Astrocyte (in vitro differentiated cells and primary cell): ENCODE measurements at regions not wholly inside any gene's neighbourhood (a gene's known extent, or its start where the extent isn't known, plus 50 kb on each side); places are given as distances from the start of the nearest gene placed in this dataset.
"Not testable (repeated sequence)": the region's sequence is repeated elsewhere in the genome, so short reads cannot be mapped to it uniquely, and the experiment has no call there.

Experiments
- DNase-seq: peaks from one replicate; pipeline ENCODE4 v3.0.0-alpha.2; 2010; ENCODE audit warnings: low read depth
- FAIRE-seq: peaks from 2 replicates; lab custom pipeline; 2011; peaks lifted over from hg19 to GRCh38; lab: Jason Lieb, UNC
- H2AFZ ChIP-seq: 2 replicates; pipeline ENCODE4 v1.6.0; 2012; ENCODE audit warnings: low read depth, low read length, inconsistent platforms
- H3K27ac ChIP-seq: 2 replicates; pipeline ENCODE4 v1.5.1; 2011; ENCODE audit warnings: low read depth, low read length, inconsistent platforms
- H3K27me3 ChIP-seq: 2 replicates; pipeline ENCODE4 v1.6.0; 2011; ENCODE audit warnings: low read length, inconsistent platforms; ENCODE audit not compliant: insufficient read depth
- H3K36me3 ChIP-seq: 2 replicates; pipeline ENCODE4 v1.5.1; 2011; ENCODE audit warnings: low read length, inconsistent platforms; ENCODE audit not compliant: insufficient read depth
- H3K4me1 ChIP-seq: 2 replicates; pipeline ENCODE4 v1.5.1; 2011; ENCODE audit warnings: low read length, inconsistent platforms; ENCODE audit not compliant: insufficient read depth
- H3K4me2 ChIP-seq: 2 replicates; pipeline ENCODE4 v1.6.0; 2012; ENCODE audit warnings: low read length, inconsistent platforms
- H3K4me3 ChIP-seq: 2 replicates; pipeline ENCODE4 v1.5.1; 2011; ENCODE audit warnings: low read depth, mild to moderate bottlenecking, low read length, inconsistent platforms; ENCODE audit not compliant: insufficient read depth
- H3K79me2 ChIP-seq: 2 replicates; pipeline ENCODE4 v1.6.0; 2012; ENCODE audit warnings: mild to moderate bottlenecking, low read length, inconsistent platforms; ENCODE audit not compliant: insufficient read depth
- H3K9ac ChIP-seq: 2 replicates; pipeline ENCODE4 v1.6.0; 2012; ENCODE audit warnings: mild to moderate bottlenecking, low read length, inconsistent platforms
- H3K9me3 ChIP-seq: 2 replicates; pipeline ENCODE4 v1.5.1; 2012; ENCODE audit warnings: low read depth, mild to moderate bottlenecking, low read length, inconsistent platforms; ENCODE audit not compliant: insufficient read depth
- H4K20me1 ChIP-seq: 2 replicates; pipeline ENCODE4 v1.6.0; 2012; ENCODE audit warnings: low read length, inconsistent platforms; ENCODE audit not compliant: insufficient read depth
- H3K27ac Mint-ChIP-seq: one replicate; pipeline ENCODE4 v1.8.0; 2021; ENCODE audit warnings: mild to moderate bottlenecking, mixed read lengths; ENCODE audit not compliant: unreplicated experiment
- H3K27me3 Mint-ChIP-seq: one replicate; pipeline ENCODE4 v1.8.0; 2021; ENCODE audit warnings: low read depth, mixed read lengths; ENCODE audit not compliant: unreplicated experiment
- H3K36me3 Mint-ChIP-seq: one replicate; pipeline ENCODE4 v1.8.0; 2021; ENCODE audit warnings: low read depth, mixed read lengths; ENCODE audit not compliant: unreplicated experiment
- H3K4me1 Mint-ChIP-seq: one replicate; pipeline ENCODE4 v1.8.0; 2021; ENCODE audit warnings: low read depth, mixed read lengths; ENCODE audit not compliant: unreplicated experiment
- H3K4me3 Mint-ChIP-seq: one replicate; pipeline ENCODE4 v1.8.0; 2021; ENCODE audit warnings: mild to moderate bottlenecking, moderate library complexity, mixed read lengths; ENCODE audit not compliant: unreplicated experiment
- H3K9me3 Mint-ChIP-seq: one replicate; pipeline ENCODE4 v1.8.0; 2021; ENCODE audit warnings: mild to moderate bottlenecking, mixed read lengths; ENCODE audit not compliant: unreplicated experiment
- CTCF ChIP-seq: IDR thresholded peaks from 2 replicates; pipeline ENCODE4 v1.5.1; 2011; ENCODE audit warnings: low read depth, mild to moderate bottlenecking, inconsistent platforms, low read length, moderate library complexity; ENCODE audit not compliant: insufficient read depth
- EZH2 ChIP-seq: IDR thresholded peaks from 2 replicates; pipeline ENCODE4 v1.6.1; 2012; ENCODE audit warnings: mild to moderate bottlenecking, low read length, inconsistent platforms; ENCODE audit not compliant: insufficient read depth

GRCh38 chr2:167558272-167558991, 670.2 kb downstream of the XIRP2 start:
- not testable (repeated sequence) for H3K9me3 ChIP-seq, DNase-seq, H3K27ac Mint-ChIP-seq, H3K79me2 ChIP-seq, H3K36me3 Mint-ChIP-seq, H2AFZ ChIP-seq, H3K4me1 ChIP-seq, FAIRE-seq, H4K20me1 ChIP-seq, H3K4me1 Mint-ChIP-seq, H3K9ac ChIP-seq, H3K27me3 ChIP-seq, H3K27ac ChIP-seq, H3K36me3 ChIP-seq, H3K27me3 Mint-ChIP-seq, H3K4me3 Mint-ChIP-seq, H3K4me3 ChIP-seq, H3K4me2 ChIP-seq
- H3K9me3 Mint-ChIP-seq = peaks cover 13% of the 10 kb centered on the region

GRCh38 chr2:167555098-167555720, 666.9 kb downstream of the XIRP2 start:
- H3K27me3 ChIP-seq = no peaks in the 10 kb centered on the region
- FAIRE-seq (no peak), DNase-seq (no peak)
- Mint-ChIP-seq H3K4me3 (no peak overlapping the region), H3K36me3 (peaks cover 7% of the 10 kb centered on the region), H3K27ac (no peak overlapping the region), H3K4me1 (no peaks in the 10 kb centered on the region), H3K9me3 (peaks cover 9% of the 10 kb centered on the region), H3K27me3 (no peaks in the 10 kb centered on the region)
- TF ChIP-seq CTCF (no peak), EZH2 (no peak)
- no peaks in the 10 kb centered on the region for H3K9me3 ChIP-seq
- H3K27ac ChIP-seq = no peak overlapping the region
- no peaks in the 10 kb centered on the region for H3K36me3 ChIP-seq
- no peak overlapping the region for H3K4me3 ChIP-seq
- H4K20me1 ChIP-seq = no peaks in the 10 kb centered on the region
- no peak overlapping the region for H2AFZ ChIP-seq
- no peaks in the 10 kb centered on the region for H3K4me1 ChIP-seq
- H3K9ac ChIP-seq = no peak overlapping the region
- no peaks in the 10 kb centered on the region for H3K79me2 ChIP-seq
- H3K4me2 ChIP-seq = no peak overlapping the region

GRCh38 chr2:167553635-167554034, 665.4 kb downstream of the XIRP2 start:
- no peak for FAIRE-seq
- Histone ChIP-seq H3K4me3 (no peak overlapping the region), H4K20me1 (no peaks in the 10 kb centered on the region)

More at GRCh38 chr2:167553635-167554034, 665.4 kb downstream of the XIRP2 start:
- DNase-seq = no peak
- TF ChIP-seq CTCF (no peak), EZH2 (no peak)
- H3K27me3 Mint-ChIP-seq = no peaks in the 10 kb centered on the region
- H3K9ac ChIP-seq = no peak overlapping the region
- H3K9me3 Mint-ChIP-seq = peaks cover 9% of the 10 kb centered on the region
- H3K36me3 Mint-ChIP-seq = peaks cover 7% of the 10 kb centered on the region
- no peaks in the 10 kb centered on the region for H3K4me1 Mint-ChIP-seq
- H3K9me3 ChIP-seq = no peaks in the 10 kb centered on the region
- no peak overlapping the region for H3K27ac Mint-ChIP-seq
- no peak overlapping the region for H3K27ac ChIP-seq
- no peak overlapping the region for H3K4me3 Mint-ChIP-seq
- H3K4me2 ChIP-seq = no peak overlapping the region
- H3K36me3 ChIP-seq = no peaks in the 10 kb centered on the region
- H3K4me1 ChIP-seq = no peaks in the 10 kb centered on the region
- H3K79me2 ChIP-seq = no peaks in the 10 kb centered on the region
- H2AFZ ChIP-seq = no peak overlapping the region
- no peaks in the 10 kb centered on the region for H3K27me3 ChIP-seq
